Stimulated activated CD4-positive, alpha-beta T cell treated with anti-CD3 and anti-CD28 coated beads, Interleukin-15, amount 100 ng/mL, for 1 hour (primary cell): ENCODE measurements at regions not wholly inside any gene's neighbourhood (a gene's known extent, or its start where the extent isn't known, plus 50 kb on each side); places are given as distances from the start of the nearest gene placed in this dataset.
"Not testable (repeated sequence)": the region's sequence is repeated elsewhere in the genome, so short reads cannot be mapped to it uniquely, and the experiment has no call there.

Experiments used
- DNase-seq, 2 donors: peaks; one replicate each; pipeline ENCODE4 v3.0.0-alpha.2; 2020; ENCODE audit warnings: low read depth in 1 of 2, low spot score in 1 of 2

- no peak for DNase-seq
Measured at GRCh38 chr5:36389245-36389644, 87.5 kb upstream of the RANBP3L start.

DNA sequence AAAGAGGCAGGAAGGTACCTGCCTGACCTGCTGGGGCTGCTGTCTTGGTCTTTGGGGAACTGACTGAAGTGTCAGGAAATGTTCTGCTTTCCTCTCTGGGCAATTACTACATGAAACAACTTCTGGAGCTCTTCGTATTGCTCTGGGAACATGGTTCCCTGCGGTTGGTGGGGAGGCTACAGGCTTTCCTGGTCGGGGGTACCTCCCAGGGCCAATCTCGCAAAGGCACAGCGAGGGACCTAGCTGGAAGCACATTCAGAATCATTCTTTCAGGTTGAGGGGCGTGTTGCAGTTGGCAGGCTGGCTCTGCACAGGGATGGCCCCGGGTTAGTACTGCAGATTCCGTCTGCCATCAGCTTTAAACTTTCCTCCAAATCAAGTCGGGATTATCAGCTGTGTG, 88.9 kb upstream of the RANBP3L start:
- no peak for DNase-seq

- DNase-seq: no peak
Measured at GRCh38 chr5:36392186-36392585, 90.5 kb upstream of the RANBP3L start.

DNA sequence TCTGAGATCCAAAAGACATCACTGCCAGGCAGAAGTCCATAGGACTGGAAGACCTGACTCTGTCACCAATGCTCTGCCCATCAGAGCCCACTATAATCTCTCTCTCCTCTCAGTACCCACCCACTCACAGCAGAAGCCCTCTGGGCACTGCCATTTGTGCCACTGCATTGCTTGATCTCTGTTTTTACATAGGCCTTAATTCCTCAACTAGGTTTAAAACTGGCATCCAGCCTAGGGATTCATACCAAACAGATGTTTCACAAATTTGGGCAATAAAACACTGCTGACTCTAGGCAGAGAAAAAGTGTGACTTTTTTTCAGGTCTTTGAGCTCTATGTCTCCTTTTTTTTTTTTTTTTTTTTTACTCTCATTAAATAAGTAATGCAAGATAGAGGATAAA, 91.1 kb upstream of the RANBP3L start:
- no peak for DNase-seq

- DNase-seq: no peak
Measured at GRCh38 chr5:36393656-36394428, 92.1 kb upstream of the RANBP3L start.

DNA sequence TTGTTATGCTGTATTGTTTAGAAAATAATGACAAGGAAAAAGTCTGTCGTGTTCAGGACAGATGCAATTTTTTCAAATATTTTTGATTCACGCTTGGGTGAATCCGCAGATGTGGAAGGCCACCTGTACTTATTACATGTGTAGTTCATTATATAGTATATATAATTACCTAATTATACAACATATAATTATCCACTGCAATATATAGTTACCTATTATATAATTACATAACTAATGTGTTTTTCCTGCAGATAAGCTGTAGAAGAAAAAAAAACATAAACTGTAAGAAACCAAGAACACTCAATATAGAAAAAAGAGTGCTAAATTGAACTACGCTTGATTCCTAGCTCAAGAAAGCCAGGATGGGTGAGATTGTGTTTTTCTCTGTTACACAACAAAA, 93.6 kb upstream of the RANBP3L start:
- DNase-seq: no peak

DNA sequence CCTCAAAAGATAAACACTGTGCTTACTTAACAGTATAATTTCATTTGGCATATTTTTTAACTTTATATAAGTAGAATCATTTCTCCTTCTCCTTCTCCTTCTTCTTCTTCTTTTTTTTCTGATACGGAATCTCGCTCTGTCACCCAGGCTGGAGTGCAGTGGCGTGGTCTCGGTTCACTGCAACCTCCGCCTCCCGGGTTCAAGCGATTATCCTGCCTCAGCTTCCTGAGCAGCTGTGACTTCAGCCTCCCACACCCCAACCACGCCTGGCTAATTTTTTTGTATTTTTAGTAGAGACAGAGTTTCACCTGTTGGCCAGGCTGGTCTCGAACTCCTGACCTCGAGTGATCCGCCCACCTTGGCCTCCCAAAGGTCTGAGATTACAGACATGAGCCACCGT, 94.2 kb upstream of the RANBP3L start:
- not testable (repeated sequence) for DNase-seq

DNA sequence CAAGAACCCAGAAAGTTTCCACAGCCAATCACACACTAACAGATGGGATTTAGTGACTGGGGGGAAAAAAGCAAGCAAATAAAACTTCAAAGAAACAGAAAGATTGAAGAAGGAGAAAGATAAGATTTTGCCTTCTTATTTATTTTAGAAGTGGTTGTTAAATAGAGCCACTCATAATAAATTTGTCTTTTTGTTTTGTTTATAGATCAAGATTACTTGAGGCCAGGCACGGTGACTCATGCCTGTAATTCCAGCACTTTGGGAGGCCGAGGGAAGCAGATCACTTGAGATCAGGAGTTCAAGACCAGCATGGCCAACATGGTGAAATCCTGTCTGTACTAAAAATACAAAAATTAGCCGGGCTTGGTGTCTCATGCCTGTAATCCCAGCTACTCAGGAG, 94.9 kb upstream of the RANBP3L start:
- no peak for DNase-seq

DNA sequence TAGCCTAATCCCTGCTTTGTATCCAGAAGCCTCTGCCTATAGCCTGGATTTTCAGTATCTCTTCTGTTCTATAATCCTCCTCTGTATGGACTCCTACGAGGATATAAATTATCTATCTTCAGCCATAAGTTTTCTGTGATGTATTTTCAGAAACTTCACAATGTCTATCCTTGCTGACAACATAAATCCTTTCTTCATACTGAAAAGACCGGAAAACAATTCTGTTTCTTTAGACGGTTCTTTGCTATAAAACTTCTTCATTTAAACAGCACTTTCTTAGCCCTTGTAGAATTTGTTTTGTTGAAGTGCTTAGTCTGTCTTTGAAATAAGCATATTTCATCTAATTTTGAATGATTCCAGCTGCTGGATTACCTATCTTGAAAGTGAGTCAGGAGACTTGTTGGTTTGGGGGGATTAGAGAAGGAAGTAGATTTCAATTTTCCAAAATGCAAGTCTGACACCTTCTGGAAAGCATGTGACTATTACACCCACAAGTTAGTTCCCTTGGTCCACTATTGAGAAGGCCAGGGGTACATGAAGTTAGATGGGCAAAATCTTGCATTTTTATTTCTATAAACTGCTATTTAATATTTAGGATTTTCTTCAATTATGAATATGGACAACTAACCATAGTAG, 96.3 kb upstream of the RANBP3L start:
- DNase-seq: no peak

- no peak for DNase-seq
Measured at GRCh38 chr5:36402512-36402906, 100.8 kb upstream of the RANBP3L start.

GRCh38 chr5:36403632-36404311, 102.1 kb upstream of the RANBP3L start:
- DNase-seq: no peak

GRCh38 chr5:36406023-36406422, 104.3 kb upstream of the RANBP3L start:
- no peak for DNase-seq

GRCh38 chr5:36407396-36407795, 105.7 kb upstream of the RANBP3L start:
- no peak for DNase-seq

- DNase-seq: not testable (repeated sequence)
Measured at GRCh38 chr5:36409711-36410110, 108.0 kb upstream of the RANBP3L start.

DNA sequence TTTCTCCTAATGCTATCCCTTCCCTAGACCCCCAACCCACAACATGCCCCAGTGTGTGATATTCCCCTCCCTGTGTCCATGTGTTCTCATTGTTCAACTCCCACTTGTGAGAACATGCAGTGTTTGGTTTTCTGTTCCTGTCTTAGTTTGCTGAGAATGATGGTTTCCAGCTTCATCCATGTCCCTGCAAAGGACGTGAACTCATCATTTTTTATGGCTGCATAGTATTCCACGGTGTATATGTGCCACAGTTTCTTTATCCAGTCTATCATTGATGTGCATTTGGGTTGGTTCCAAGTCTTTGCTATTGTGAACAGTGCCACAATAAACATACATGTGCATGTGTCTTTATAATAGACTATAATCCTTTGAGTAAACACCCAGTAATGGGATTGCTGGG, 109.0 kb upstream of the RANBP3L start:
- not testable (repeated sequence) for DNase-seq

DNA sequence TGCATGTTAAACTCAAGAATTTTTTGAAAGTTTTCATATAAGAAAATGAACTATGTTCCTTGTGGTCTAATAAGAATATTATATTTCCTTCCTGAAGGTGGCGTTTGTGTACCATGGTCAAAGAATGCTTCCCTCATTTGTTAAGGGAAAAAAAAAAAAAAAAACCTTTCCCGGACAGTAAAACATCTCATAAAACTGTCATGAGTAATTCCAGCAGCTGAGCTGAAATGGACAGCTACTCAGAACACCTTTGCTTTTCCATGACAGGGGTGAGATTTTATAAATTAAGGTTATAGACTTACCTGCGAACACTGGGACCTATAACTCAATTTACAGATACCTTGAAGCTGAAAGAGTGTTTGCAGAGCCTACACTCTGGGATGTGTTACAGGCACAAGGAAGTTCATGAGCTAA, 113.2 kb upstream of the RANBP3L start:
- no peak for DNase-seq

DNA sequence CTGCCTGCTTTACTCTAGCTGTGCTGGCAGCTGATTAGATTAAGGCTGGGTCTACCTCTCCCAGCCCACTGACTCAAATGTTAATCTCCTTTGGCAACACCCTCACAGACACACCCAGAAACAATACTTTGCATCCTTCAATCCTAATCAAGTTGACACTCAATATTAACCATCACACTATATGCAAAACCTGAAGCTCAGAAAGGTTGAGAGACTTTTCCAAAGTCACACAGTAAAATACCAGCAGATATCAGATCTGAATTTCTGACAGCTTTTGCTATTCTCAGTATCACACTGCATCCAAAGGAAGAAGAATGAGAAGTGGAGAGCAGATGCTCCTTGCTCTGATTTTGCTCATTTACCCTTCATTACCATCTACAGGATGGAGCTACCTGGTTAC, 114.9 kb upstream of the RANBP3L start:
- no peak for DNase-seq

DNA sequence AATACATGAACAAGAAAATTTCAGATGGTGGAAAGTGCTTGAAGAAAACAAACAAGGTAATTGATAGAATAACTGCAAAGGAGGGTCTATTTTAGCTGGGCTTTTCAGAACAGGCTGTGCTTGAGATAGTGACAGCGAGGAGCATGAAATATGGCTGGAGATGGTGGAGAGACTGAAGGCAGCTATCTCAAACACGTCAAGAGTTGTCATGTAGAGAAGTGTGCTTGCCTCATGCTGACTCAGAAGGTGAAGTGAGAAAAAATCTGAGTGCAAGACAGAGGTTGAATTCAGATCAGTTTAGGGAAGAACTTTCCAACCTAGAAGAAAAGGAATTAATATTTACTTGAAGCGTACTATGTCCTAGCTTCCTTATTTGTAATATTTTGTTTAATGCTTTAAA, 115.5 kb upstream of the RANBP3L start:
- no peak for DNase-seq

DNA sequence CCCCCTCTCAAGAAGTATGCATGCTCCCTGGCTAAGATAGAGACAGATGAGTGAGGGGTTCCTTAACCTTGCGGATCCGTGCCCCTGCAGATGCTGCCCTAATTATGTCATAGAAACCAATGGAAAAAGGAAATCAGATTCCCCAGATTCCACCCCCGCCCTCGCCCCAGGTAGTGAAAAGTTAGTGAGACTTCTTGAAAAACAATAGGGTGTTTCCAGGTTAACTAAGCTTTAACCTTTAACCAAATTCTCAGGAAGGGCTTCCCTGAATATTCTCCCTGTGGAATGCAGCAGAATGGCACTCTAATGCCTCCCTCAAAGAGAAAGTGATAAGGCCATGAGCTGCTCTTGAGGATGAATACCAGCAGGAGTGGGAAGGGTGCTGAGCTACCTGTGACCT, 116.0 kb upstream of the RANBP3L start:
- DNase-seq: no peak

GRCh38 chr5:36418152-36418979, 116.7 kb upstream of the RANBP3L start:
- DNase-seq: no peak

DNA sequence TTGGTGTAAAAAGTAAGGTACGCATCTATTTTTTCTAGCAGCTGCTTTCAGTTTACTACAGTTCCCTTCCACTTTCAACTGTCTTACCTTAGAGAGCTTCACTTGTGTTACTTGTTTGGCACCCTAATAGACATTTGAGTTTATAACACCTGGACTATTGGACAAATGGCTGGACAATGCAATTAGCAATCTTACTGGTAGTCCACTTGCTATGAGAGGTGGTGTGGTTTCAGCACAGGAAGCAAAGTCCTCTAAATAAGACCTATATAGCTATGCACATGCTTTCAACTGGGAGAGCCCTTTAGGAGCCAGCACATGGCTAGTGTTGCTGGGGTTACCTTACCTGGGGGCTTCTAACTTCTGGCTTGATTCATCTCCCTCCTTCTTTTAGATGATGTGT, 119.6 kb upstream of the RANBP3L start:
- no peak for DNase-seq
